ENCODE measurements at regions not wholly inside any gene's neighbourhood (a gene's known extent, or its start where the extent isn't known, plus 50 kb on each side); places are given as distances from the start of the nearest gene placed in this dataset.
"Not testable (repeated sequence)": the region's sequence is repeated elsewhere in the genome, so short reads cannot be mapped to it uniquely, and the experiment has no call there.

DNA sequence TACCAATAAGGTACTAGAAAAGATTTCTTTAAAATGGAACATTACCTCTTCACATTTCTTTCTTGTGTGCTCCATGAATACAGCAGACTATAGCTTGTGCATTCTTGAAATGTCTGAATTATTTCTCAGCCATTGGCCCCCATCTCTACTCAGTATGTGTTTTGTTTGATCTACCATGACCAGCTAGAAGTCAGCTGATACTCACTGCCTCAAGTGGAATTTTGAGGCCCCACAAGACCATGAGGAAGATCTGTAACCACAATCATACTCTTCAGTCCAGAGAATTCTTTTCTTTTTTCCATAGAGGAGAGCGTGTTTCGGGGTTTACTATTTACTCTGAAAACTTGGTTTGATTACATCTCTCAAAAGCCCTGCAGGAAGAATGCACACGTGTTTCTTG is 319.1 kb downstream of the TOX3 start:
- no peak for DNase-seq

GRCh38 chr16:52212841-52213240 is 334.1 kb downstream of the TOX3 start:
- no peak for DNase-seq

DNA sequence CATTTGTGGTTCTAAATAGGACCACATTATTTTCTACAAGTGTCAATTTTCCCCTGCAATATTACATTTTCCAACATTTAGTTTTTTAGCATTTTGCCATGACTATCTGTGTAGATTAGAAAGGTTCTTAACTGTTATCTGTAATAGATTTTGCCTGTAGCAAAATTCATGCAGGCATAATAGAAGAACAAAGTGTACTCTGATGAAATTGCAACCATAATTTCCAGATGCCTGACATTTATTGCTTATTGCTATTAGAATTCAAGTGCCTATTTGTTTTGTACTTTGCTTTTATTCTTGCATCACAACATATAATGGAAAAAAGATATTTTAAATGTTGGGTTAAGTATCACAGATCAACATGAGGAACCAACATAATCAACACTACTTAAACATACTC is 337.7 kb downstream of the TOX3 start:
- no peak for DNase-seq

DNA sequence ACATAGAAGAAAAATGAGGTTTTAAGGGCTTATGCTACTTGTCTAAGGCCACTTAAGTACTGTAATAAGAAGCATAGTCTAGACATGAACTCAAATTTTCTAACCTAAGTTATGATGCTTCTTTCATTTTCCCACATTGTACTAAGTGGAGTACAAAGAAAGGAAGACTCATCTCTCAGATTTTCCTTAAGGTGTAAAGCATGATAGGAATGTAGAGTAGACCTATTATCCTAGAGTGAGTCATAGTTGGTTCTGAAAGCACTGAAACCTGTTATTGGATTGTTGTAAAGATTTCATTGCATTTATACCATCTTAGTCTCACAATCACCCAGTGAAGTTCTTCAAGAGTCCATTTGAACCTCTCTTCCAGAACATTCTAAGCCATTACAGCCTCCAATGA is 343.8 kb downstream of the TOX3 start:
- DNase-seq, result no peak

GRCh38 chr16:52193441-52193840 is 353.5 kb downstream of the TOX3 start:
- DNase-seq, result no peak

GRCh38 chr16:52191531-52192134 is 355.3 kb downstream of the TOX3 start:
- peak; percentile 23 for DNase-seq

- no peak for DNase-seq
Measured at GRCh38 chr16:52184336-52184735, 362.6 kb downstream of the TOX3 start.

DNA sequence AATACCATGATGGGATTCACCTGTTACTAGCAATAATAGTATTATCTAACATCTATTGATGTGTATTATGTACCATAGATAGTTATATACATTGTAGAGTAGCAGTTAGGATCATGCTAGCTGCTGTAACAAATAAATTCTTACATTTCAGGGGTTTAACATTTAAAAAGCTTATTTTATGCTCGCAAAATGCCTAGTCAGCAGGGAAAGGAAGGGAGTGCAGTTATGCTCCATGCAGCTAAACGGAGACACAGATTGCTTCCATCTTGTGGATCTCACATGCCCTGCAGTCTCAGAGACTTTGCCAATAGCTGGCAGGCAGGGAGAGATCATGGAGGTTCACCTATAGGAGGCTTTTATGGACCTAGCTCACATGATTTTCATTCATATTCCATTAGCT is 364.1 kb downstream of the TOX3 start:
- DNase-seq, result no peak

- no peak for DNase-seq
Measured at GRCh38 chr16:52174168-52174567, 372.8 kb downstream of the TOX3 start.

- DNase-seq, result no peak
Measured at GRCh38 chr16:52171481-52171880, 375.5 kb downstream of the TOX3 start.

- no peak for DNase-seq
Measured at GRCh38 chr16:52167328-52167727, 379.6 kb downstream of the TOX3 start.

- DNase-seq, result no peak
Measured at GRCh38 chr16:52165961-52166360, 381.0 kb downstream of the TOX3 start.

- no peak for DNase-seq
Measured at GRCh38 chr16:52149003-52149402, 397.9 kb downstream of the TOX3 start.

GRCh38 chr16:52141871-52142270 is 405.1 kb downstream of the TOX3 start:
- DNase-seq, result no peak

DNA sequence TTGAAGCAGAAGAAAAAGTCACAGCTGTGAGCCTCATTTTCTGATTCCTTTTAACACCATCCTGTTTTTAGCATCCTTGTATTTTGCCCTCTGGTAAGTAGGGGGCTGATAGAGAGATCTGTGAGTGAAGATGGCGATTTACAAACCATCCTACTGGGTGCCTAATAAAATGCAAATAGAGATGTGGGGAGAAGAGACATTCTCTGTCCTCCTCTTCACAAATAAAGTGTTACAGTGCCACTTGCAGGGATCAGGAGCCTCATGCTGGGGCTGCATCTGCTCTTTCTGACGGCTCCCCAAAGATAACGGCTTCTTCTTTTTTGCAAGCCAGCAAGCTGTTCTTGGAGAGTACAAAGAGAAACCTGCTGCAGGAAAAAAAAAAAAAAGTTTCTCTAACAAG is 418.6 kb downstream of the TOX3 start:
- DNase-seq, result no peak

- no peak for DNase-seq
Measured at GRCh38 chr16:52123842-52124241, 423.1 kb downstream of the TOX3 start.

- no peak for DNase-seq
Measured at GRCh38 chr16:52123061-52123839, 423.7 kb downstream of the TOX3 start.

GRCh38 chr16:52117171-52117570 is 429.8 kb downstream of the TOX3 start:
- no peak for DNase-seq

- peak; percentile 9 for DNase-seq
Measured at GRCh38 chr16:52114379-52114778, 432.6 kb downstream of the TOX3 start.

GRCh38 chr16:52113533-52114183 is 433.3 kb downstream of the TOX3 start:
- no peak for DNase-seq

- DNase-seq, result not testable (repeated sequence)
Measured at GRCh38 chr16:52104993-52105392, 441.9 kb downstream of the TOX3 start.

- DNase-seq, result no peak
Measured at GRCh38 chr16:52103791-52104190, 443.2 kb downstream of the TOX3 start.

- DNase-seq, result no peak
Measured at GRCh38 chr16:52101246-52101645, 445.7 kb downstream of the TOX3 start.

GRCh38 chr16:52099382-52099781 is 447.6 kb downstream of the TOX3 start:
- no peak for DNase-seq

All from NCI-H2029 (cell line).